ENCODE measurements at regions not wholly inside any gene's neighbourhood (a gene's known extent, or its start where the extent isn't known, plus 50 kb on each side); places are given as distances from the start of the nearest gene placed in this dataset.
"Not testable (repeated sequence)": the region's sequence is repeated elsewhere in the genome, so short reads cannot be mapped to it uniquely, and the experiment has no call there.

- DNase-seq (ENCODE audit: low spot score) (no peak), FAIRE-seq (no peak)
Measured at GRCh38 chr1:31510853-31511789, 65.2 kb upstream of the TINAGL1 start.

GRCh38 chr1:31511848-31512615 lies 64.3 kb upstream of the TINAGL1 start:
- FAIRE-seq (no peak), DNase-seq (ENCODE audit: low spot score) (no peak)

- no peak for DNase-seq (ENCODE audit: low spot score)
- FAIRE-seq: no peak
Measured at GRCh38 chr1:31514117-31514516, 62.2 kb upstream of the TINAGL1 start.

GRCh38 chr1:31515056-31515775 lies 61.1 kb upstream of the TINAGL1 start:
- DNase-seq (ENCODE audit: low spot score): no peak
- FAIRE-seq: no peak

- FAIRE-seq: no peak
- no peak for DNase-seq (ENCODE audit: low spot score)
Measured at GRCh38 chr1:31515936-31516335, 60.4 kb upstream of the TINAGL1 start.

GRCh38 chr1:31517301-31517700 lies 59.0 kb upstream of the TINAGL1 start:
- FAIRE-seq: no peak
- no peak for DNase-seq (ENCODE audit: low spot score)

- FAIRE-seq: not testable (repeated sequence)
Measured at GRCh38 chr1:31517986-31518385, 58.3 kb upstream of the TINAGL1 start.

GRCh38 chr1:31521761-31522555 lies 54.4 kb upstream of the TINAGL1 start:
- FAIRE-seq (no peak), DNase-seq (ENCODE audit: low spot score) (no peak)

More at GRCh38 chr1:31517986-31518385, 58.3 kb upstream of the TINAGL1 start:
- not testable (repeated sequence) for DNase-seq (ENCODE audit: low spot score)

- DNase-seq (ENCODE audit: low spot score): no peak
- no peak for FAIRE-seq
Measured at GRCh38 chr1:31522556-31522845, 53.8 kb upstream of the TINAGL1 start.

GRCh38 chr1:31523012-31523411 lies 53.3 kb upstream of the TINAGL1 start:
- no peak for FAIRE-seq
- peak; percentile 26 for DNase-seq (ENCODE audit: low spot score)

GRCh38 chr1:31523769-31524168 lies 52.5 kb upstream of the TINAGL1 start:
- peak; percentile 34 for DNase-seq (ENCODE audit: low spot score)
- no peak for FAIRE-seq

- FAIRE-seq (no peak), DNase-seq (ENCODE audit: low spot score) (no peak)
Measured at GRCh38 chr1:31524186-31524901, 52.0 kb upstream of the TINAGL1 start.

Data from RCC 7860 (cell line).